ENCODE measurements at regions not wholly inside any gene's neighbourhood (a gene's known extent, or its start where the extent isn't known, plus 50 kb on each side); places are given as distances from the start of the nearest gene placed in this dataset.
A peak's percentile ranks its signal among the peaks of the same experiment; 100 is the strongest.

GRCh38 chr4:111808174-111808573 lies 337.1 kb upstream of the FAM241A start (continued):
- TF ChIP-seq SRF (IDR thresholded peaks at IDR 0.05; ENCODE audit: low read depth, low read length) (no peak), CEBPB (IDR thresholded peaks at IDR 0.05; ENCODE audit: low read depth, low read length) (no peak), TEAD4 (IDR thresholded peaks at IDR 0.05; ENCODE audit: low read depth, low read length) (no peak), GTF2F1 (IDR thresholded peaks at IDR 0.05; ENCODE audit: borderline replicate concordance, low read depth, low read length) (no peak), TCF12 (IDR thresholded peaks at IDR 0.05; ENCODE audit: low read depth, low read length) (no peak)
- TF ChIP-seq, protein P1, sequence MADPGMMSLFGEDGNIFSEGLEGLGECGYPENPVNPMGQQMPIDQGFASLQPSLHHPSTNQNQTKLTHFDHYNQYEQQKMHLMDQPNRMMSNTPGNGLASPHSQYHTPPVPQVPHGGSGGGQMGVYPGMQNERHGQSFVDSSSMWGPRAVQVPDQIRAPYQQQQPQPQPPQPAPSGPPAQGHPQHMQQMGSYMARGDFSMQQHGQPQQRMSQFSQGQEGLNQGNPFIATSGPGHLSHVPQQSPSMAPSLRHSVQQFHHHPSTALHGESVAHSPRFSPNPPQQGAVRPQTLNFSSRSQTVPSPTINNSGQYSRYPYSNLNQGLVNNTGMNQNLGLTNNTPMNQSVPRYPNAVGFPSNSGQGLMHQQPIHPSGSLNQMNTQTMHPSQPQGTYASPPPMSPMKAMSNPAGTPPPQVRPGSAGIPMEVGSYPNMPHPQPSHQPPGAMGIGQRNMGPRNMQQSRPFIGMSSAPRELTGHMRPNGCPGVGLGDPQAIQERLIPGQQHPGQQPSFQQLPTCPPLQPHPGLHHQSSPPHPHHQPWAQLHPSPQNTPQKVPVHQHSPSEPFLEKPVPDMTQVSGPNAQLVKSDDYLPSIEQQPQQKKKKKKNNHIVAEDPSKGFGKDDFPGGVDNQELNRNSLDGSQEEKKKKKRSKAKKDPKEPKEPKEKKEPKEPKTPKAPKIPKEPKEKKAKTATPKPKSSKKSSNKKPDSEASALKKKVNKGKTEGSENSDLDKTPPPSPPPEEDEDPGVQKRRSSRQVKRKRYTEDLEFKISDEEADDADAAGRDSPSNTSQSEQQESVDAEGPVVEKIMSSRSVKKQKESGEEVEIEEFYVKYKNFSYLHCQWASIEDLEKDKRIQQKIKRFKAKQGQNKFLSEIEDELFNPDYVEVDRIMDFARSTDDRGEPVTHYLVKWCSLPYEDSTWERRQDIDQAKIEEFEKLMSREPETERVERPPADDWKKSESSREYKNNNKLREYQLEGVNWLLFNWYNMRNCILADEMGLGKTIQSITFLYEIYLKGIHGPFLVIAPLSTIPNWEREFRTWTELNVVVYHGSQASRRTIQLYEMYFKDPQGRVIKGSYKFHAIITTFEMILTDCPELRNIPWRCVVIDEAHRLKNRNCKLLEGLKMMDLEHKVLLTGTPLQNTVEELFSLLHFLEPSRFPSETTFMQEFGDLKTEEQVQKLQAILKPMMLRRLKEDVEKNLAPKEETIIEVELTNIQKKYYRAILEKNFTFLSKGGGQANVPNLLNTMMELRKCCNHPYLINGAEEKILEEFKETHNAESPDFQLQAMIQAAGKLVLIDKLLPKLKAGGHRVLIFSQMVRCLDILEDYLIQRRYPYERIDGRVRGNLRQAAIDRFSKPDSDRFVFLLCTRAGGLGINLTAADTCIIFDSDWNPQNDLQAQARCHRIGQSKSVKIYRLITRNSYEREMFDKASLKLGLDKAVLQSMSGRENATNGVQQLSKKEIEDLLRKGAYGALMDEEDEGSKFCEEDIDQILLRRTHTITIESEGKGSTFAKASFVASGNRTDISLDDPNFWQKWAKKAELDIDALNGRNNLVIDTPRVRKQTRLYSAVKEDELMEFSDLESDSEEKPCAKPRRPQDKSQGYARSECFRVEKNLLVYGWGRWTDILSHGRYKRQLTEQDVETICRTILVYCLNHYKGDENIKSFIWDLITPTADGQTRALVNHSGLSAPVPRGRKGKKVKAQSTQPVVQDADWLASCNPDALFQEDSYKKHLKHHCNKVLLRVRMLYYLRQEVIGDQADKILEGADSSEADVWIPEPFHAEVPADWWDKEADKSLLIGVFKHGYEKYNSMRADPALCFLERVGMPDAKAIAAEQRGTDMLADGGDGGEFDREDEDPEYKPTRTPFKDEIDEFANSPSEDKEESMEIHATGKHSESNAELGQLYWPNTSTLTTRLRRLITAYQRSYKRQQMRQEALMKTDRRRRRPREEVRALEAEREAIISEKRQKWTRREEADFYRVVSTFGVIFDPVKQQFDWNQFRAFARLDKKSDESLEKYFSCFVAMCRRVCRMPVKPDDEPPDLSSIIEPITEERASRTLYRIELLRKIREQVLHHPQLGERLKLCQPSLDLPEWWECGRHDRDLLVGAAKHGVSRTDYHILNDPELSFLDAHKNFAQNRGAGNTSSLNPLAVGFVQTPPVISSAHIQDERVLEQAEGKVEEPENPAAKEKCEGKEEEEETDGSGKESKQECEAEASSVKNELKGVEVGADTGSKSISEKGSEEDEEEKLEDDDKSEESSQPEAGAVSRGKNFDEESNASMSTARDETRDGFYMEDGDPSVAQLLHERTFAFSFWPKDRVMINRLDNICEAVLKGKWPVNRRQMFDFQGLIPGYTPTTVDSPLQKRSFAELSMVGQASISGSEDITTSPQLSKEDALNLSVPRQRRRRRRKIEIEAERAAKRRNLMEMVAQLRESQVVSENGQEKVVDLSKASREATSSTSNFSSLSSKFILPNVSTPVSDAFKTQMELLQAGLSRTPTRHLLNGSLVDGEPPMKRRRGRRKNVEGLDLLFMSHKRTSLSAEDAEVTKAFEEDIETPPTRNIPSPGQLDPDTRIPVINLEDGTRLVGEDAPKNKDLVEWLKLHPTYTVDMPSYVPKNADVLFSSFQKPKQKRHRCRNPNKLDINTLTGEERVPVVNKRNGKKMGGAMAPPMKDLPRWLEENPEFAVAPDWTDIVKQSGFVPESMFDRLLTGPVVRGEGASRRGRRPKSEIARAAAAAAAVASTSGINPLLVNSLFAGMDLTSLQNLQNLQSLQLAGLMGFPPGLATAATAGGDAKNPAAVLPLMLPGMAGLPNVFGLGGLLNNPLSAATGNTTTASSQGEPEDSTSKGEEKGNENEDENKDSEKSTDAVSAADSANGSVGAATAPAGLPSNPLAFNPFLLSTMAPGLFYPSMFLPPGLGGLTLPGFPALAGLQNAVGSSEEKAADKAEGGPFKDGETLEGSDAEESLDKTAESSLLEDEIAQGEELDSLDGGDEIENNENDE (IDR thresholded peaks at IDR 0.05; ENCODE audit: insufficient replicate concordance, low read length), result peak; percentile 57
